Activated effector memory CD4-positive, alpha-beta T cell treated with Interleukin-2 at 50 U/mL for 16 hours (primary cell): ENCODE measurements at regions not wholly inside any gene's neighbourhood (a gene's known extent, or its start where the extent isn't known, plus 50 kb on each side); places are given as distances from the start of the nearest gene placed in this dataset.

Experiments
- DNase-seq: peaks from one replicate; pipeline ENCODE4 v3.0.0-alpha.2; 2020

- no peak for DNase-seq
Observed at GRCh38 chr4:121221608-121222007, 57.5 kb upstream of the TNIP3 start.

- DNase-seq, result no peak
Observed at GRCh38 chr4:121221201-121221600, 57.1 kb upstream of the TNIP3 start.

- DNase-seq, result no peak
Observed at GRCh38 chr4:121220698-121221097, 56.6 kb upstream of the TNIP3 start.

- DNase-seq, result no peak
Observed at GRCh38 chr4:121219227-121219626, 55.1 kb upstream of the TNIP3 start.

GRCh38 chr4:121217351-121217750 lies 53.2 kb upstream of the TNIP3 start:
- no peak for DNase-seq

- no peak for DNase-seq
Observed at GRCh38 chr4:121216461-121216860, 52.3 kb upstream of the TNIP3 start.

GRCh38 chr4:121213940-121214339 lies 49.8 kb upstream of the TNIP3 start:
- DNase-seq, result no peak
